ENCODE measurements at regions not wholly inside any gene's neighbourhood (a gene's known extent, or its start where the extent isn't known, plus 50 kb on each side); places are given as distances from the start of the nearest gene placed in this dataset.
A peak's percentile ranks its signal among the peaks of the same experiment; 100 is the strongest.
"Not testable (repeated sequence)": the region's sequence is repeated elsewhere in the genome, so short reads cannot be mapped to it uniquely, and the experiment has no call there.

GRCh38 chr19:31892060-31892459 is 453.4 kb upstream of the ZNF507 start:
- Histone ChIP-seq H3K4me3 (ENCODE audit: low read length) (no peak overlapping the region), H3K27ac (ENCODE audit: low read depth, low read length) (peak overlapping the region; percentile 40; the same call in 1 of the 2 replicates), H3K27me3 (ENCODE audit: insufficient read depth, low read length) (no peaks in the 10 kb centered on the region), H3K9me3 (ENCODE audit: insufficient read depth, low read depth, low read length) (no peaks in the 10 kb centered on the region), H3K9ac (ENCODE audit: low read depth, low read length) (no peak overlapping the region), H3K4me1 (ENCODE audit: insufficient read depth, low read length) (peaks cover 11% of the 10 kb centered on the region), H3K36me3 (ENCODE audit: insufficient read depth, low read length) (no peaks in the 10 kb centered on the region)
- WGBS, result 27% methylated on average over 2 of the region's 2 CpGs

- H3K27ac ChIP-seq (ENCODE audit: low read depth, low read length); H3K9me3 ChIP-seq (ENCODE audit: insufficient read depth, low read depth, low read length); H3K36me3 ChIP-seq (ENCODE audit: insufficient read depth, low read length); H3K9ac ChIP-seq (ENCODE audit: low read depth, low read length); H3K27me3 ChIP-seq (ENCODE audit: insufficient read depth, low read length); H3K4me3 ChIP-seq (ENCODE audit: low read length): not testable (repeated sequence)
- WGBS, result 88% methylated on average over 4 of the region's 4 CpGs
- H3K4me1 ChIP-seq (ENCODE audit: insufficient read depth, low read length), result peaks cover 11% of the 10 kb centered on the region
Measured at GRCh38 chr19:31893491-31893890, 451.9 kb upstream of the ZNF507 start.

GRCh38 chr19:31894451-31894850 is 451.0 kb upstream of the ZNF507 start:
- H3K27me3 ChIP-seq (ENCODE audit: insufficient read depth, low read length), result no peaks in the 10 kb centered on the region
- H3K4me3 ChIP-seq (ENCODE audit: low read length), result no peak overlapping the region
- H3K9me3 ChIP-seq (ENCODE audit: insufficient read depth, low read depth, low read length), result no peaks in the 10 kb centered on the region
- no peak overlapping the region for H3K9ac ChIP-seq (ENCODE audit: low read depth, low read length)
- H3K27ac ChIP-seq (ENCODE audit: low read depth, low read length), result no peak overlapping the region
- 93% methylated on average over 1 of the region's 1 CpG for WGBS
- no peaks in the 10 kb centered on the region for H3K36me3 ChIP-seq (ENCODE audit: insufficient read depth, low read length)
- peaks cover 11% of the 10 kb centered on the region for H3K4me1 ChIP-seq (ENCODE audit: insufficient read depth, low read length)

GRCh38 chr19:31897292-31897691 is 448.1 kb upstream of the ZNF507 start:
- Histone ChIP-seq H3K27ac (ENCODE audit: low read depth, low read length) (no peak overlapping the region), H3K4me1 (ENCODE audit: insufficient read depth, low read length) (no peaks in the 10 kb centered on the region; the same call in 1 of the 2 replicates), H3K4me3 (ENCODE audit: low read length) (no peak overlapping the region), H3K27me3 (ENCODE audit: insufficient read depth, low read length) (no peaks in the 10 kb centered on the region), H3K9ac (ENCODE audit: low read depth, low read length) (no peak overlapping the region), H3K36me3 (ENCODE audit: insufficient read depth, low read length) (no peaks in the 10 kb centered on the region), H3K9me3 (ENCODE audit: insufficient read depth, low read depth, low read length) (no peaks in the 10 kb centered on the region)
- WGBS, result 96% methylated on average over 3 of the region's 3 CpGs

GRCh38 chr19:31900991-31901390 is 444.4 kb upstream of the ZNF507 start:
- Histone ChIP-seq H3K4me1 (ENCODE audit: insufficient read depth, low read length) (no peaks in the 10 kb centered on the region), H3K27me3 (ENCODE audit: insufficient read depth, low read length) (no peaks in the 10 kb centered on the region), H3K4me3 (ENCODE audit: low read length) (no peak overlapping the region), H3K27ac (ENCODE audit: low read depth, low read length) (no peak overlapping the region), H3K9ac (ENCODE audit: low read depth, low read length) (no peak overlapping the region), H3K9me3 (ENCODE audit: insufficient read depth, low read depth, low read length) (no peaks in the 10 kb centered on the region), H3K36me3 (ENCODE audit: insufficient read depth, low read length) (no peaks in the 10 kb centered on the region)
- 86% methylated on average over 2 of the region's 2 CpGs for WGBS

- H3K36me3 ChIP-seq (ENCODE audit: insufficient read depth, low read length), result no peaks in the 10 kb centered on the region
- 92% methylated on average over 1 of the region's 1 CpG for WGBS
- no peak overlapping the region for H3K9ac ChIP-seq (ENCODE audit: low read depth, low read length)
Measured at GRCh38 chr19:31902821-31903220, 442.6 kb upstream of the ZNF507 start.

GRCh38 chr19:31903979-31904378 is 441.4 kb upstream of the ZNF507 start:
- WGBS, result 67% methylated on average over 1 of the region's 2 CpGs
- Histone ChIP-seq H3K27ac (ENCODE audit: low read depth, low read length) (no peak overlapping the region), H3K4me3 (ENCODE audit: low read length) (no peak overlapping the region), H3K9ac (ENCODE audit: low read depth, low read length) (no peak overlapping the region), H3K27me3 (ENCODE audit: insufficient read depth, low read length) (no peaks in the 10 kb centered on the region), H3K36me3 (ENCODE audit: insufficient read depth, low read length) (no peaks in the 10 kb centered on the region), H3K4me1 (ENCODE audit: insufficient read depth, low read length) (no peaks in the 10 kb centered on the region), H3K9me3 (ENCODE audit: insufficient read depth, low read depth, low read length) (no peaks in the 10 kb centered on the region)

More at GRCh38 chr19:31902821-31903220, 442.6 kb upstream of the ZNF507 start:
- H3K9me3 ChIP-seq (ENCODE audit: insufficient read depth, low read depth, low read length), result no peaks in the 10 kb centered on the region
- H3K4me3 ChIP-seq (ENCODE audit: low read length), result no peak overlapping the region
- H3K4me1 ChIP-seq (ENCODE audit: insufficient read depth, low read length), result no peaks in the 10 kb centered on the region
- no peak overlapping the region for H3K27ac ChIP-seq (ENCODE audit: low read depth, low read length)
- no peaks in the 10 kb centered on the region for H3K27me3 ChIP-seq (ENCODE audit: insufficient read depth, low read length)

- WGBS, result 93% methylated on average over 9 of the region's 9 CpGs
- Histone ChIP-seq H3K4me1 (ENCODE audit: insufficient read depth, low read length) (no peaks in the 10 kb centered on the region), H3K36me3 (ENCODE audit: insufficient read depth, low read length) (no peaks in the 10 kb centered on the region), H3K27me3 (ENCODE audit: insufficient read depth, low read length) (no peaks in the 10 kb centered on the region), H3K9me3 (ENCODE audit: insufficient read depth, low read depth, low read length) (no peaks in the 10 kb centered on the region), H3K9ac (ENCODE audit: low read depth, low read length) (no peak overlapping the region), H3K4me3 (ENCODE audit: low read length) (no peak overlapping the region), H3K27ac (ENCODE audit: low read depth, low read length) (no peak overlapping the region)
Measured at GRCh38 chr19:31906111-31906871, 439.1 kb upstream of the ZNF507 start.

- Histone ChIP-seq H3K9me3 (ENCODE audit: insufficient read depth, low read depth, low read length) (no peaks in the 10 kb centered on the region), H3K9ac (ENCODE audit: low read depth, low read length) (no peak overlapping the region), H3K36me3 (ENCODE audit: insufficient read depth, low read length) (no peaks in the 10 kb centered on the region), H3K27me3 (ENCODE audit: insufficient read depth, low read length) (no peaks in the 10 kb centered on the region), H3K27ac (ENCODE audit: low read depth, low read length) (no peak overlapping the region), H3K4me3 (ENCODE audit: low read length) (no peak overlapping the region), H3K4me1 (ENCODE audit: insufficient read depth, low read length) (no peaks in the 10 kb centered on the region)
- WGBS, result no CpG with 5 or more reads among the region's 1 CpG
Measured at GRCh38 chr19:31907661-31908060, 437.7 kb upstream of the ZNF507 start.

- WGBS, result 85% methylated on average over 2 of the region's 3 CpGs
- H3K4me1 ChIP-seq (ENCODE audit: insufficient read depth, low read length), result no peaks in the 10 kb centered on the region
- no peak overlapping the region for H3K4me3 ChIP-seq (ENCODE audit: low read length)
- H3K9ac ChIP-seq (ENCODE audit: low read depth, low read length), result no peak overlapping the region
- H3K36me3 ChIP-seq (ENCODE audit: insufficient read depth, low read length), result no peaks in the 10 kb centered on the region
- no peak overlapping the region for H3K27ac ChIP-seq (ENCODE audit: low read depth, low read length)
- no peaks in the 10 kb centered on the region for H3K27me3 ChIP-seq (ENCODE audit: insufficient read depth, low read length)
- H3K9me3 ChIP-seq (ENCODE audit: insufficient read depth, low read depth, low read length), result no peaks in the 10 kb centered on the region
Measured at GRCh38 chr19:31908080-31908479, 437.3 kb upstream of the ZNF507 start.

GRCh38 chr19:31908496-31909225 is 436.7 kb upstream of the ZNF507 start:
- Histone ChIP-seq H3K27ac (ENCODE audit: low read depth, low read length) (no peak overlapping the region), H3K4me1 (ENCODE audit: insufficient read depth, low read length) (no peaks in the 10 kb centered on the region)

More at GRCh38 chr19:31908496-31909225, 436.7 kb upstream of the ZNF507 start:
- H3K36me3 ChIP-seq (ENCODE audit: insufficient read depth, low read length), result no peaks in the 10 kb centered on the region
- no peaks in the 10 kb centered on the region for H3K9me3 ChIP-seq (ENCODE audit: insufficient read depth, low read depth, low read length)
- H3K27me3 ChIP-seq (ENCODE audit: insufficient read depth, low read length), result no peaks in the 10 kb centered on the region
- H3K4me3 ChIP-seq (ENCODE audit: low read length), result no peak overlapping the region
- 96% methylated on average over 10 of the region's 10 CpGs for WGBS
- H3K9ac ChIP-seq (ENCODE audit: low read depth, low read length), result no peak overlapping the region
